ENCODE measurements at regions not wholly inside any gene's neighbourhood (a gene's known extent, or its start where the extent isn't known, plus 50 kb on each side); places are given as distances from the start of the nearest gene placed in this dataset.

- Histone ChIP-seq H3K9me3 (ENCODE audit: insufficient read depth, low read depth, low read length) (no peaks in the 10 kb centered on the region), H3K4me3 (ENCODE audit: low read length, poor library complexity, severe bottlenecking) (no peak overlapping the region), H3K9ac (ENCODE audit: low read depth, low read length, poor library complexity, severe bottlenecking) (no peak overlapping the region), H3K4me2 (ENCODE audit: low read depth, low read length, poor library complexity, severe bottlenecking) (no peak overlapping the region), H3K79me2 (ENCODE audit: insufficient read depth, low read length) (no peaks in the 10 kb centered on the region), H2AFZ (ENCODE audit: low read length) (no peak overlapping the region), H3F3A (ENCODE audit: low read depth) (no peaks in the 10 kb centered on the region), H3K9me2 (replicated peaks; ENCODE audit: low read depth, low read length) (no peaks in the 10 kb centered on the region), H3K27me3 (ENCODE audit: insufficient read depth, low read length, poor library complexity, severe bottlenecking) (no peaks in the 10 kb centered on the region), H3K4me1 (ENCODE audit: insufficient read depth, low read length, poor library complexity, severe bottlenecking) (no peaks in the 10 kb centered on the region), H4K20me1 (ENCODE audit: insufficient read depth, low read length, poor library complexity, severe bottlenecking) (no peaks in the 10 kb centered on the region), H3K36me3 (ENCODE audit: insufficient read depth, low read length) (no peaks in the 10 kb centered on the region)
- TF ChIP-seq CTCF (conservative IDR thresholded peaks at IDR 0.05; ENCODE audit: low read length) (no peak), EZH2phosphoT487 (IDR thresholded peaks at IDR 0.05; ENCODE audit: borderline replicate concordance) (no peak)
Measured at GRCh38 chrX:23570674-23571343, 96.5 kb upstream of the PRDX4 start.

GRCh38 chrX:23575281-23575680 is 92.0 kb upstream of the PRDX4 start:
- Histone ChIP-seq H3K79me2 (ENCODE audit: insufficient read depth, low read length) (no peaks in the 10 kb centered on the region), H3K9me3 (ENCODE audit: insufficient read depth, low read depth, low read length) (no peaks in the 10 kb centered on the region), H4K20me1 (ENCODE audit: insufficient read depth, low read length, poor library complexity, severe bottlenecking) (no peaks in the 10 kb centered on the region), H3K9ac (ENCODE audit: low read depth, low read length, poor library complexity, severe bottlenecking) (no peak overlapping the region), H3K9me2 (replicated peaks; ENCODE audit: low read depth, low read length) (no peaks in the 10 kb centered on the region), H3K36me3 (ENCODE audit: insufficient read depth, low read length) (no peaks in the 10 kb centered on the region), H3K4me3 (ENCODE audit: low read length, poor library complexity, severe bottlenecking) (no peak overlapping the region), H2AFZ (ENCODE audit: low read length) (no peak overlapping the region), H3K4me2 (ENCODE audit: low read depth, low read length, poor library complexity, severe bottlenecking) (no peak overlapping the region), H3F3A (ENCODE audit: low read depth) (no peaks in the 10 kb centered on the region), H3K4me1 (ENCODE audit: insufficient read depth, low read length, poor library complexity, severe bottlenecking) (no peaks in the 10 kb centered on the region), H3K27me3 (ENCODE audit: insufficient read depth, low read length, poor library complexity, severe bottlenecking) (no peaks in the 10 kb centered on the region)
- TF ChIP-seq CTCF (conservative IDR thresholded peaks at IDR 0.05; ENCODE audit: low read length) (no peak), EZH2phosphoT487 (IDR thresholded peaks at IDR 0.05; ENCODE audit: borderline replicate concordance) (no peak)

GRCh38 chrX:23578079-23578478 is 89.2 kb upstream of the PRDX4 start:
- no peaks in the 10 kb centered on the region for H3K4me1 ChIP-seq (ENCODE audit: insufficient read depth, low read length, poor library complexity, severe bottlenecking)
- H3K27me3 ChIP-seq (ENCODE audit: insufficient read depth, low read length, poor library complexity, severe bottlenecking), result no peaks in the 10 kb centered on the region
- H3K9ac ChIP-seq (ENCODE audit: low read depth, low read length, poor library complexity, severe bottlenecking), result no peak overlapping the region
- H2AFZ ChIP-seq (ENCODE audit: low read length), result no peak overlapping the region
- H4K20me1 ChIP-seq (ENCODE audit: insufficient read depth, low read length, poor library complexity, severe bottlenecking), result no peaks in the 10 kb centered on the region
- no peak overlapping the region for H3K4me3 ChIP-seq (ENCODE audit: low read length, poor library complexity, severe bottlenecking)
- no peaks in the 10 kb centered on the region for H3K9me2 ChIP-seq (replicated peaks; ENCODE audit: low read depth, low read length)
- H3K36me3 ChIP-seq (ENCODE audit: insufficient read depth, low read length), result no peaks in the 10 kb centered on the region
- H3F3A ChIP-seq (ENCODE audit: low read depth), result no peaks in the 10 kb centered on the region
- TF ChIP-seq CTCF (conservative IDR thresholded peaks at IDR 0.05; ENCODE audit: low read length), result no peak
- no peak for TF ChIP-seq EZH2phosphoT487 (IDR thresholded peaks at IDR 0.05; ENCODE audit: borderline replicate concordance)
- H3K79me2 ChIP-seq (ENCODE audit: insufficient read depth, low read length), result no peaks in the 10 kb centered on the region
- H3K4me2 ChIP-seq (ENCODE audit: low read depth, low read length, poor library complexity, severe bottlenecking), result no peak overlapping the region
- no peaks in the 10 kb centered on the region for H3K9me3 ChIP-seq (ENCODE audit: insufficient read depth, low read depth, low read length)
